Smooth muscle cell (in vitro differentiated cells): ENCODE measurements at regions not wholly inside any gene's neighbourhood (a gene's known extent, or its start where the extent isn't known, plus 50 kb on each side); places are given as distances from the start of the nearest gene placed in this dataset.

Experiments used
- DNase-seq: peaks from one replicate; lab custom pipeline; 2025; ENCODE audit not compliant: unreplicated experiment; lab: John Stamatoyannopoulos, UW
- H2AFZ ChIP-seq: fragments of 200-600 bp; sonication (generic); 2 replicates; pipeline ENCODE4 v1.6.0; 2016; ENCODE audit warnings: antibody characterized with exemption, low read depth, mild to moderate bottlenecking
- H3F3A ChIP-seq: fragments of 200-600 bp; sonication (generic); 2 replicates; pipeline ENCODE4 v1.6.0; 2017; ENCODE audit warnings: antibody characterized with exemption, low read depth
- H3K27ac ChIP-seq: fragments of 200-600 bp; sonication (generic); 2 replicates; pipeline ENCODE4 v1.5.1; 2016; ENCODE audit warnings: low read depth, mild to moderate bottlenecking
- H3K27me3 ChIP-seq: fragments of 200-600 bp; sonication (generic); 2 replicates; pipeline ENCODE4 v1.6.1; 2016; ENCODE audit warnings: low read depth, mild to moderate bottlenecking
- H3K36me3 ChIP-seq: fragments of 200-600 bp; sonication (generic); 2 replicates; pipeline ENCODE4 v1.5.1; 2016; ENCODE audit warnings: low read depth
- H3K4me1 ChIP-seq: fragments of 200-600 bp; sonication (generic); 2 replicates; pipeline ENCODE4 v1.5.1; 2016; ENCODE audit warnings: low read depth
- H3K4me2 ChIP-seq: fragments of 200-600 bp; sonication (generic); 2 replicates; pipeline ENCODE4 v1.6.0; 2016; ENCODE audit warnings: mild to moderate bottlenecking
- H3K4me3 ChIP-seq: fragments of 200-600 bp; sonication (generic); 2 replicates; pipeline ENCODE4 v1.5.1; 2016; ENCODE audit warnings: mild to moderate bottlenecking
- H3K79me2 ChIP-seq: fragments of 200-600 bp; sonication (generic); 2 replicates; pipeline ENCODE4 v1.6.0; 2016; ENCODE audit warnings: low read depth, mild to moderate bottlenecking
- H3K9ac ChIP-seq: fragments of 200-600 bp; sonication (generic); 2 replicates; pipeline ENCODE4 v1.6.0; 2016; ENCODE audit warnings: low read depth
- H3K9me3 ChIP-seq: fragments of 200-600 bp; sonication (generic); replicated peaks from 2 replicates; pipeline ENCODE4 v1.5.1; 2016; ENCODE audit warnings: low read depth
- H4K20me1 ChIP-seq: fragments of 200-600 bp; sonication (generic); 2 replicates; pipeline ENCODE4 v1.6.0; 2016; ENCODE audit warnings: low read depth
- CTCF ChIP-seq: fragments of 200-600 bp; sonication (generic); IDR thresholded peaks from 2 replicates; pipeline ENCODE4 v1.5.1; 2017; ENCODE audit warnings: borderline replicate concordance, mild to moderate bottlenecking, antibody characterized with exemption; ENCODE audit not compliant: insufficient read depth, poor library complexity, severe bottlenecking
- WGBS: methylation state at CpG from one replicate; pipeline ENCODE4 v1.1.7; 2016; ENCODE audit warnings: low lambda C conversion rate; 5-methylcytosine and 5-hydroxymethylcytosine counted together

- DNase-seq, result no peak
- Histone ChIP-seq H3K79me2 (no peaks in the 10 kb centered on the region), H3K9ac (no peak overlapping the region), H3K4me1 (peaks cover 4% of the 10 kb centered on the region), H3K36me3 (no peaks in the 10 kb centered on the region), H3K27me3 (no peaks in the 10 kb centered on the region), H3K27ac (no peak overlapping the region), H3K9me3 (peaks cover 5% of the 10 kb centered on the region), H3K4me3 (no peak overlapping the region), H2AFZ (no peak overlapping the region), H4K20me1 (no peaks in the 10 kb centered on the region), H3F3A (no peaks in the 10 kb centered on the region), H3K4me2 (no peak overlapping the region)
- 31% methylated on average over 3 of the region's 3 CpGs for WGBS
- TF ChIP-seq CTCF, result no peak
Observed at GRCh38 chr20:58048096-58048702, 180.3 kb downstream of the ANKRD60 start.

DNA sequence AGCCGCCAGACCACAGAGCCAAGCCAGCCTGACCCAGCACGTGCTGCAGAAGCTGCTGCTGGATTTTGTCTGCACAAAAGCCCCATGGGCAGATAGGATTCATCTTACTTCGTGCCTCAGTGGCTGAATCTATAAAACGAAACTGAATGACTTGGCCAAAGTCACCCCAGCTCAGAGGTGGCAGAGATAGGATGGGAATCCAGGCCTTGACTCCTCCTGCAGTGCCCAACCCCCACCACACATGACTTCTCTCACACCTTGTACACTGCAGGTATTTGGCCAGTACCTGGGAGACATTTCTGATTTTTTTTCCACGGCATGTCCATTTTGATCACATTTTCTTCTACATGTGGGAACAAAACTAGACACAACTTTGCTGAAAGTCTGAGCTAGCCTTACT, 182.1 kb downstream of the ANKRD60 start:
- H3K9ac ChIP-seq, result no peak overlapping the region

GRCh38 chr20:58045579-58045978, 182.9 kb downstream of the ANKRD60 start:
- Histone ChIP-seq H3K27me3 (peaks cover 2% of the 10 kb centered on the region), H3K27ac (no peak overlapping the region), H3F3A (no peaks in the 10 kb centered on the region), H4K20me1 (no peaks in the 10 kb centered on the region), H3K4me3 (no peak overlapping the region), H3K36me3 (no peaks in the 10 kb centered on the region), H3K79me2 (no peaks in the 10 kb centered on the region), H2AFZ (no peak overlapping the region), H3K4me2 (no peak overlapping the region), H3K4me1 (peaks cover 4% of the 10 kb centered on the region), H3K9ac (no peak overlapping the region), H3K9me3 (no peaks in the 10 kb centered on the region)
- no peak for DNase-seq
- 89% methylated on average over 7 of the region's 7 CpGs for WGBS
- no peak for TF ChIP-seq CTCF

More for the DNA sequence above, 182.1 kb downstream of the ANKRD60 start:
- Histone ChIP-seq H3K9me3 (peaks cover 1% of the 10 kb centered on the region), H2AFZ (no peak overlapping the region), H3F3A (no peaks in the 10 kb centered on the region), H3K4me1 (peaks cover 4% of the 10 kb centered on the region), H3K4me2 (no peak overlapping the region), H3K27ac (no peak overlapping the region), H3K27me3 (peaks cover 2% of the 10 kb centered on the region), H3K4me3 (no peak overlapping the region), H3K79me2 (no peaks in the 10 kb centered on the region), H3K36me3 (no peaks in the 10 kb centered on the region), H4K20me1 (no peaks in the 10 kb centered on the region)
- TF ChIP-seq CTCF, result no peak
- 91% methylated on average over 5 of the region's 5 CpGs for WGBS
- DNase-seq, result no peak

DNA sequence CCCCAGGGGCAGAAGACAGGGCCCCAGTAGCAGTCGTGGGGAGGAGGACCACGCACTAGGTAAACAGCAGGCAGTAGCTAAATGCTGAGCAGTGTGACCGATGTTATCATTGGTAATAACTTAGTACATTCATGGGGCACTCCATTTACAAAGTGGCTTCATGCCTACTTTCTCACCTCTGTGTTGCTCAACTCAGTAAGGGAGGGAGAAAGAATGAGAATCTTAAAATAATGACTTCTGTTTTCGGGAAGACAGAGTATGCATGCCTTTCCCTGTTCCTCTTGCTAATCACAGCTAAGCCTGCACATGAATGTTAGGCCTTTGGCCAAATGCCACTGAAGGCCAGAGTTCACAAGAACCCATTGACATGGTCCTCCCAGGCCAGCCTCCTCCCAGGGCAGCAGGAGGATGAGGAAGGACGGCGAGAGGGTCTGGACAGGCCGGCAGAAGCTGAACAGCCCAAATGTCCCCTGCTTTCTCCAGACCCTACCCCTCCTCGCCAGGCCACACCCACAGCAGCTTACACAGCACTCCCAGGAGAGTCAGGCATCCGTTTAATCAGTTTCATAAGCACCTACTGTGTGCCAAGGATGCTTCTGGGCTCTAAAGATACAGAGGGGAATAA, 183.4 kb downstream of the ANKRD60 start:
- Histone ChIP-seq H3K4me3 (no peak overlapping the region), H3K79me2 (no peaks in the 10 kb centered on the region), H3K27ac (no peak overlapping the region), H4K20me1 (no peaks in the 10 kb centered on the region), H2AFZ (no peak overlapping the region), H3F3A (no peaks in the 10 kb centered on the region), H3K36me3 (no peaks in the 10 kb centered on the region), H3K4me1 (peaks cover 4% of the 10 kb centered on the region), H3K9me3 (no peaks in the 10 kb centered on the region), H3K9ac (no peak overlapping the region), H3K27me3 (peaks cover 2% of the 10 kb centered on the region), H3K4me2 (no peak overlapping the region)
- no peak for DNase-seq
- WGBS, result 84% methylated on average over 9 of the region's 9 CpGs
- no peak for TF ChIP-seq CTCF
